ENCODE measurements at regions not wholly inside any gene's neighbourhood (a gene's known extent, or its start where the extent isn't known, plus 50 kb on each side); places are given as distances from the start of the nearest gene placed in this dataset.
"Not testable (repeated sequence)": the region's sequence is repeated elsewhere in the genome, so short reads cannot be mapped to it uniquely, and the experiment has no call there.

DNA sequence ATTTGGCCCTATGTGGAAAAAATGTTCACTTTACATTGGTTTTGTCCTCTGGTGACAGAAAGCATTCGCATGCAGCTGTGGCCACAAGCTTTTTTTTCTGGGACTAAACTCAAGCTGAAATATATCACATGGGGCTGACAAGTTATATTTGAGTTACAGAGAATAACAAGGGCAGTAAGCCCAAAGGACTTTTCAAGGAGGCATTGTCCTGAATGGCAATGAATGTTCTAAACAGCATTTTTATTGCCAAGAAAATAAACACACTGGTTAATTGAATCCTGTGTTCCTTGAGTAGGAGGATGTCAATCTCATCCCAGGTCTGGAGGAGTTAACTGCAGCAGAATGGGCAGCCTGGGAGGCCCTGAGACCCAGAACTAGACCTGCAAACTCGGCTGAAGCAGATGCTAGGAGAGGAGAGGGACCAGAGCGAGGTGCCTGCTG, 114.5 kb downstream of the COPRS start:
- no peak for DNase-seq
- Mint-ChIP-seq H3K27ac (no peak overlapping the region), H3K4me3 (no peak overlapping the region), H3K4me1 (ENCODE audit: low read depth) (no peaks in the 10 kb centered on the region), H3K36me3 (ENCODE audit: low read depth) (no peaks in the 10 kb centered on the region), H3K9me3 (no peaks in the 10 kb centered on the region), H3K27me3 (ENCODE audit: low read depth) (peaks cover 23% of the 10 kb centered on the region)
- CTCF ChIA-PET = no interaction called here
- intact Hi-C loops (cut with micrococcal nuclease) = no loop called here

- DNase-seq = no peak
- H3K4me3 Mint-ChIP-seq = no peak overlapping the region
- H3K27me3 Mint-ChIP-seq (ENCODE audit: low read depth) = peaks cover 23% of the 10 kb centered on the region
- CTCF ChIA-PET = no interaction called here
- intact Hi-C loops (cut with micrococcal nuclease) = no loop called here
- no peak overlapping the region for H3K27ac Mint-ChIP-seq
- H3K36me3 Mint-ChIP-seq (ENCODE audit: low read depth) = no peaks in the 10 kb centered on the region
- H3K4me1 Mint-ChIP-seq (ENCODE audit: low read depth) = no peaks in the 10 kb centered on the region
- H3K9me3 Mint-ChIP-seq = no peaks in the 10 kb centered on the region
Observed at GRCh38 chr17:31743797-31744196, 115.2 kb downstream of the COPRS start.

DNA sequence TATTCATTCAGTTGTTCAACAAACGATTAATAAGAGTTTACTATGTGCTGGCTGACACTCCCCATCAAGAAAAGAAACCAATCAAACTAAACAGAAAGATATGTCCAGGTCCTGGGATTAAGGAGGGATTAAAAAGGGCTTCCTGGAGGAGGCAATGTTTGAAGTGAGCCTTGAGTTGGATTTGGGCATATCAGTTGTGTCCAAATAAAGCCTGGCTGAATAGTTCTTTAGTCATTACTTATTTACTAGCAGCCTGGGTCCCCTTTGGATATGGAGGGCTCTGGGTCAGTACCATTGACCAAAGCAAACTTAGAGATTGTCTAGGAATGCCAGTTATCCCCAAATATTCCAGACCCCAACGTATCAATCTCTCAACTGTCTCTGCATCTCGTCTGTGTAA, 117.7 kb downstream of the COPRS start:
- no peaks in the 10 kb centered on the region for H3K4me1 Mint-ChIP-seq (ENCODE audit: low read depth)
- intact Hi-C loops (cut with micrococcal nuclease) = no loop called here
- DNase-seq = no peak
- H3K9me3 Mint-ChIP-seq = no peaks in the 10 kb centered on the region
- CTCF ChIA-PET = no interaction called here
- no peak overlapping the region for H3K27ac Mint-ChIP-seq
- peaks cover 21% of the 10 kb centered on the region for H3K27me3 Mint-ChIP-seq (ENCODE audit: low read depth)
- H3K4me3 Mint-ChIP-seq = no peak overlapping the region
- no peaks in the 10 kb centered on the region for H3K36me3 Mint-ChIP-seq (ENCODE audit: low read depth)

GRCh38 chr17:31740611-31741082, 118.4 kb downstream of the COPRS start:
- Mint-ChIP-seq H3K36me3 (ENCODE audit: low read depth) (no peaks in the 10 kb centered on the region), H3K4me3 (no peak overlapping the region), H3K27me3 (ENCODE audit: low read depth) (peaks cover 19% of the 10 kb centered on the region), H3K9me3 (no peaks in the 10 kb centered on the region), H3K27ac (no peak overlapping the region), H3K4me1 (ENCODE audit: low read depth) (no peaks in the 10 kb centered on the region)
- no peak for DNase-seq
- intact Hi-C loops (cut with micrococcal nuclease) = no loop called here
- CTCF ChIA-PET = no interaction called here

- CTCF ChIA-PET = interaction anchor here (1.1 kb wide), 1 partner anchor 302 kb away, joined by 3 read pairs; no protein-coding TSS in a partner anchor
Observed at GRCh38 chr17:31738996-31739699, 119.9 kb downstream of the COPRS start.

GRCh38 chr17:31738488-31738887, 120.6 kb downstream of the COPRS start:
- Mint-ChIP-seq H3K27me3 (ENCODE audit: low read depth) (peaks cover 7% of the 10 kb centered on the region), H3K9me3 (no peaks in the 10 kb centered on the region), H3K27ac (no peak overlapping the region), H3K4me1 (ENCODE audit: low read depth) (no peaks in the 10 kb centered on the region), H3K36me3 (ENCODE audit: low read depth) (no peaks in the 10 kb centered on the region), H3K4me3 (no peak overlapping the region)
- no peak for DNase-seq
- intact Hi-C loops (cut with micrococcal nuclease) = no loop called here
- CTCF ChIA-PET = interaction anchor here (1.1 kb wide), 1 partner anchor 302 kb away, joined by 3 read pairs; no protein-coding TSS in a partner anchor

More at GRCh38 chr17:31738996-31739699, 119.9 kb downstream of the COPRS start:
- intact Hi-C loops (cut with micrococcal nuclease) = no loop called here
- Mint-ChIP-seq H3K36me3 (ENCODE audit: low read depth) (no peaks in the 10 kb centered on the region), H3K4me3 (no peak overlapping the region), H3K4me1 (ENCODE audit: low read depth) (no peaks in the 10 kb centered on the region), H3K9me3 (no peaks in the 10 kb centered on the region), H3K27me3 (ENCODE audit: low read depth) (peaks cover 10% of the 10 kb centered on the region), H3K27ac (no peak overlapping the region)
- DNase-seq = no peak

GRCh38 chr17:31738067-31738466, 121.0 kb downstream of the COPRS start:
- Mint-ChIP-seq H3K4me1 (ENCODE audit: low read depth) (no peaks in the 10 kb centered on the region), H3K9me3 (no peaks in the 10 kb centered on the region), H3K27ac (no peak overlapping the region), H3K36me3 (ENCODE audit: low read depth) (no peaks in the 10 kb centered on the region), H3K4me3 (no peak overlapping the region), H3K27me3 (ENCODE audit: low read depth) (peaks cover 4% of the 10 kb centered on the region)
- intact Hi-C loops (cut with micrococcal nuclease) = no loop called here
- CTCF ChIA-PET = interaction anchor here (1.1 kb wide), 1 partner anchor 301 kb away, joined by 3 read pairs; no protein-coding TSS in a partner anchor
- no peak for DNase-seq

DNA sequence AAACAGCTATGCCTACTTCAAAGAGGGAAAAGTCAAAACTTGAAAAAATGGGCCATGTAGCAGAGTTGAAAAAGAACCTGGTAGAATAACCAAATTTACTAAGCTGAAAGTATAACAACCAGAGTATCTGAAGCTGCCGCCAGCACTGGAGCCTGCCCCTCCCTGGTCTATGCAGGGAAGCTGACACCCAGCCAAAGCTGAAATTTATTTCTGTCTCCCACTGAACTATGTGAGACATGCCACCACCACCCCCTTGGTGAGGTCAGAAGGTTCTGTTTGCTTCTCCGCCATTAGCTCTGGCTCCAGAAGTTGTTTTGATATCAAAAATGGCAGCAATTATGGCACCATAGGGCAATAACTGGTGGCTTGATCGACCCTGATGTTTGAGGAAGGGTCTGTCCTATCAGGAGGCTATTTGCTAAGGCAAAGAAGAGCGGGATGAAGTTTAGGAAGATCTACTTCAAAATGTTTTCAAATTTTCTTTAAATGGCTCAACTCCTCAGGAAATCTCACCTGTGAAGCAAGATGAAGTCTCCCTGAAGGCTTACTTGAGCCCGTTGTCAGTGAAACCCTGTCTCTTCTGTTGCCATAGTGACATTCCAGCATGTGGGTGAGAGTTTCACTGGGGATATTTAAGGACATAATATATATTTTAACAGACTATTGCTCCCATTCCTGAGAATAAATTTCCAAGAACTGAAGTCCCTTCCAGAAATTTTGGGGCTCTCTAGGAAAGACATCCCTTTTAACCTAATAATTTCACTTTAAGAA, 122.0 kb downstream of the COPRS start:
- Mint-ChIP-seq H3K4me3 (no peak overlapping the region), H3K9me3 (no peaks in the 10 kb centered on the region), H3K27ac (no peak overlapping the region), H3K4me1 (ENCODE audit: low read depth) (no peaks in the 10 kb centered on the region), H3K36me3 (ENCODE audit: low read depth) (no peaks in the 10 kb centered on the region), H3K27me3 (ENCODE audit: low read depth) (peaks cover under 1% of the 10 kb centered on the region)
- no peak for DNase-seq
- intact Hi-C loops (cut with micrococcal nuclease) = no loop called here
- CTCF ChIA-PET = interaction anchor here (1.2 kb wide), 1 partner anchor 9 kb away, joined by 3 read pairs; no protein-coding TSS in a partner anchor

DNA sequence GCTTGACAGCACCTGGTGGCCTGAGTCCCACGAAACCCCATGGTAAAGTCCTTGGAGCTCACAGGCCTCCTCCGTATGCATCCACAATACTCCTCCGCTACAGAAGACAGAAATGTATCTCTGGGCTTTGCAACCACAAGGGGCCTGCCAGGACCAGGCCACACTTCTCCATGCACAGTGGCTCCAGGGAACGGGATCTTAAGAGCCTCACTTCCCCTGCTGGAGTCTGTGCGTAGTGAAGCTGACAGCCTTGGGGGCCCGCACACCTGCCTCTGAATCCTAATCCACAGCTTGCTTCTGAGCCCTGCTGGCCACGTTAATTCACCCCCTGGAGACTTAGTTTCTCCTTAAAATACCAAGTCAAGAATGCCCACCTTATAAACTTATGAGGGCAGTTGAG, 125.7 kb downstream of the COPRS start:
- CTCF ChIA-PET = no interaction called here
- H3K9me3 Mint-ChIP-seq = no peaks in the 10 kb centered on the region
- intact Hi-C loops (cut with micrococcal nuclease) = no loop called here
- no peak overlapping the region for H3K27ac Mint-ChIP-seq
- H3K27me3 Mint-ChIP-seq (ENCODE audit: low read depth) = no peaks in the 10 kb centered on the region
- H3K4me1 Mint-ChIP-seq (ENCODE audit: low read depth) = no peaks in the 10 kb centered on the region
- H3K36me3 Mint-ChIP-seq (ENCODE audit: low read depth) = no peaks in the 10 kb centered on the region
- no peak overlapping the region for H3K4me3 Mint-ChIP-seq
- DNase-seq = no peak

DNA sequence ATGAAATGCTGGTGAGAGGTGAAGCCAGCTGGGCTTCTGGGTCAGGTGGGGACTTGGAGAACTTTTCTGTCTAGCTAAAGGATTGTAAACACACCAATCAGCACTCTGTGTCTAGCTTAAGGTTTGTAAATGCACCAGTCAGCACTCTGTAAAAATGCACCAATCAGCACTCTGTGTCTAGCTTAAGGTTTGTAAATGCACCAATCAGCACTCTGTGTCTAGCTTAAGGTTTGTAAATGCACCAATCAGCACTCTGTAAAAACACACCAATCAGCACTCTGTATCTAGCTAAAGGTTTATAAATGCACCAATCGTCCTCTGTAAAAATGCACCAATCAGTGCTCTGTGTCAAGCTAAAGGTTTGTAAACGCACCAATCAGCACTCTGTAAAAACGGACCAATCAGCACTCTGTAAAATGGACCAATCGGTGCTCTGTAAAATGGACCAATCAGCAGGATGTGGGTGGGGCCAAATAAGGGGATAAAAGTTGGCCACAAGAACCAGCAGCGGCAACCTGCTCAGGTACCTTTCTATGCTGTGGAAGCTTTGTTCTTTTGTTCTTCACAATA, 127.4 kb downstream of the COPRS start:
- CTCF ChIA-PET = interaction anchor here (0.5 to 1.1 kb wide), 2 partner anchors 107 to 295 kb away, joined by 3 read pairs; no protein-coding TSS in a partner anchor
- H3K27ac Mint-ChIP-seq; H3K36me3 Mint-ChIP-seq (ENCODE audit: low read depth): not testable (repeated sequence)

DNA sequence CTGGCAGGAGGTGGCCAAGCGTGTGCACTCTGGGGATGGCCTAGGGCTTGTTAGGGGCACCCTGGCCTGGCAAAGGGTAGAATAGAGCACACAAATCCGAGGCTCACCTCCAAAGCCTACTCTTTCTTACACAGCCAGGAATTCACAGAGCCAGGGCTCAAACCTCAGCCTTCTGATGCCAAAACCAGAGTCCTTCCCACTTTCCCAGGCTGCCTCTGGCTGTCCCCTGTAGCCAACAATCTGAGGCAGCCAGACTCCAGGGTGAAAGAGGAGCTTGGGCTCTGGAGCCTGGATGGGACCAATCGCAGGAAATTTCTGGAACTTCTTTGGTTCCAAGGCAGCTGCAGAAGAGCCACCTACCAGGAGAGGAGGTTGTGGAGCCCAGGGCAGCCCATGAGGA, 127.9 kb downstream of the COPRS start:
- DNase-seq = no peak
- Mint-ChIP-seq H3K36me3 (ENCODE audit: low read depth) (no peaks in the 10 kb centered on the region), H3K4me1 (ENCODE audit: low read depth) (no peaks in the 10 kb centered on the region), H3K27ac (no peak overlapping the region), H3K4me3 (no peak overlapping the region), H3K9me3 (no peaks in the 10 kb centered on the region), H3K27me3 (ENCODE audit: low read depth) (no peaks in the 10 kb centered on the region)
- CTCF ChIA-PET = interaction anchor here (0.5 to 0.6 kb wide), 2 partner anchors 108 to 496 kb away, joined by 3 read pairs; no protein-coding TSS in a partner anchor
- intact Hi-C loops (cut with micrococcal nuclease) = no loop called here

More for the DNA sequence above, 127.4 kb downstream of the COPRS start:
- DNase-seq; intact Hi-C loops (cut with micrococcal nuclease); H3K4me1 Mint-ChIP-seq (ENCODE audit: low read depth); H3K9me3 Mint-ChIP-seq; H3K4me3 Mint-ChIP-seq; H3K27me3 Mint-ChIP-seq (ENCODE audit: low read depth): not testable (repeated sequence)

DNA sequence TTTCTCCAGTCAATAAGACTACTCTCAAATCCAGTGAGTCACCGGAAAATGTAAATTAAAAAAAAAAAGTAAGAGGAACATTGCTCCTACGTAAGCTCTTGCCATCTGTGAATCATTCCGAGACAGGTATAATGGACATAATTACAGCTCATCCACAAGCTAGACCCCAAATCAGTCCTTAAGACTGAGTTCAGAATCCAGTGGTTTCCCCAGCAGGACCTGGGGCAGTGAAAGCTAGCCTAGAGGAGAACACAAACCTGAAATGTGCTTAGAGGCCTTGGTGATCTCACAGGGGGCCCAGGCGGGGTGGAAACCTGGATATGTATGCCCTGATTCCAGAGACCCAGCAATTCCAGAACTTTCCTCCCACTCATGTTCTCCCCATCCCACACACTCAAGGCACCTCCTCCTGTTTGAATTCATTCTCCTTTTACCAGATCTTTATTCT, 132.0 kb downstream of the COPRS start:
- intact Hi-C loops (cut with micrococcal nuclease) = no loop called here
- Mint-ChIP-seq H3K27me3 (ENCODE audit: low read depth) (no peaks in the 10 kb centered on the region), H3K36me3 (ENCODE audit: low read depth) (no peaks in the 10 kb centered on the region), H3K27ac (no peak overlapping the region), H3K9me3 (no peaks in the 10 kb centered on the region), H3K4me1 (ENCODE audit: low read depth) (no peaks in the 10 kb centered on the region), H3K4me3 (no peak overlapping the region)
- CTCF ChIA-PET = interaction anchor here (0.6 to 1.2 kb wide), 2 partner anchors 54 to 119 kb away, joined by 3 to 4 read pairs; no protein-coding TSS in a partner anchor
- no peak for DNase-seq

All from activated naive CD4-positive, alpha-beta T cell treated with anti-CD3 and anti-CD28 coated beads for 36 hours (primary cell).